Progenitor cell of endocrine pancreas (in vitro differentiated cells): ENCODE measurements at regions not wholly inside any gene's neighbourhood (a gene's known extent, or its start where the extent isn't known, plus 50 kb on each side); places are given as distances from the start of the nearest gene placed in this dataset.

Experiments
- DNase-seq: peaks from one replicate; pipeline ENCODE4 v3.0.0; 2021; ENCODE audit warnings: low spot score; ENCODE audit not compliant: unreplicated experiment
- H3K27ac Mint-ChIP-seq: 2 replicates; pipeline ENCODE4 v1.8.0; 2021; ENCODE audit warnings: mild to moderate bottlenecking, moderate library complexity, mixed read lengths
- H3K27me3 Mint-ChIP-seq: 2 replicates; pipeline ENCODE4 v1.8.0; 2021; ENCODE audit warnings: mixed read lengths
- H3K36me3 Mint-ChIP-seq: 2 replicates; pipeline ENCODE4 v1.8.0; 2022; ENCODE audit warnings: mixed read lengths; ENCODE audit not compliant: insufficient read depth
- H3K4me1 Mint-ChIP-seq: 2 replicates; pipeline ENCODE4 v1.8.0; 2021; ENCODE audit warnings: low read depth, mixed read lengths
- H3K4me3 Mint-ChIP-seq: 2 replicates; pipeline ENCODE4 v1.8.0; 2021; ENCODE audit warnings: low read depth, mild to moderate bottlenecking, moderate library complexity, mixed read lengths
- H3K9me3 Mint-ChIP-seq: 2 replicates; pipeline ENCODE4 v1.8.0; 2021; ENCODE audit warnings: low read depth, mixed read lengths
- TF ChIP-seq, protein P1 (sequence below): fragments of 200-600 bp; sonication (generic); IDR thresholded peaks from one replicate; pipeline ENCODE4 v1.5.0; 2021; ENCODE audit warnings: antibody characterized with exemption, mild to moderate bottlenecking; ENCODE audit not compliant: unreplicated experiment

GRCh38 chr17:65340401-65340800 lies 203.2 kb downstream of the RGS9 start:
- Mint-ChIP-seq H3K4me1 (no peaks in the 10 kb centered on the region), H3K9me3 (peaks cover 20% of the 10 kb centered on the region), H3K27me3 (no peaks in the 10 kb centered on the region), H3K36me3 (peaks cover 2% of the 10 kb centered on the region), H3K27ac (no peak overlapping the region), H3K4me3 (no peak overlapping the region)
- TF ChIP-seq, protein P1, sequence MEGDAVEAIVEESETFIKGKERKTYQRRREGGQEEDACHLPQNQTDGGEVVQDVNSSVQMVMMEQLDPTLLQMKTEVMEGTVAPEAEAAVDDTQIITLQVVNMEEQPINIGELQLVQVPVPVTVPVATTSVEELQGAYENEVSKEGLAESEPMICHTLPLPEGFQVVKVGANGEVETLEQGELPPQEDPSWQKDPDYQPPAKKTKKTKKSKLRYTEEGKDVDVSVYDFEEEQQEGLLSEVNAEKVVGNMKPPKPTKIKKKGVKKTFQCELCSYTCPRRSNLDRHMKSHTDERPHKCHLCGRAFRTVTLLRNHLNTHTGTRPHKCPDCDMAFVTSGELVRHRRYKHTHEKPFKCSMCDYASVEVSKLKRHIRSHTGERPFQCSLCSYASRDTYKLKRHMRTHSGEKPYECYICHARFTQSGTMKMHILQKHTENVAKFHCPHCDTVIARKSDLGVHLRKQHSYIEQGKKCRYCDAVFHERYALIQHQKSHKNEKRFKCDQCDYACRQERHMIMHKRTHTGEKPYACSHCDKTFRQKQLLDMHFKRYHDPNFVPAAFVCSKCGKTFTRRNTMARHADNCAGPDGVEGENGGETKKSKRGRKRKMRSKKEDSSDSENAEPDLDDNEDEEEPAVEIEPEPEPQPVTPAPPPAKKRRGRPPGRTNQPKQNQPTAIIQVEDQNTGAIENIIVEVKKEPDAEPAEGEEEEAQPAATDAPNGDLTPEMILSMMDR: no peak
- no peak for DNase-seq

- Mint-ChIP-seq H3K4me3 (no peak overlapping the region), H3K4me1 (no peaks in the 10 kb centered on the region), H3K9me3 (peaks cover 11% of the 10 kb centered on the region), H3K27ac (no peak overlapping the region), H3K27me3 (no peaks in the 10 kb centered on the region), H3K36me3 (peaks cover 2% of the 10 kb centered on the region)
- no peak for DNase-seq
- TF ChIP-seq, protein P1: no peak
Observed at GRCh38 chr17:65334406-65334805, 197.2 kb downstream of the RGS9 start.

DNA sequence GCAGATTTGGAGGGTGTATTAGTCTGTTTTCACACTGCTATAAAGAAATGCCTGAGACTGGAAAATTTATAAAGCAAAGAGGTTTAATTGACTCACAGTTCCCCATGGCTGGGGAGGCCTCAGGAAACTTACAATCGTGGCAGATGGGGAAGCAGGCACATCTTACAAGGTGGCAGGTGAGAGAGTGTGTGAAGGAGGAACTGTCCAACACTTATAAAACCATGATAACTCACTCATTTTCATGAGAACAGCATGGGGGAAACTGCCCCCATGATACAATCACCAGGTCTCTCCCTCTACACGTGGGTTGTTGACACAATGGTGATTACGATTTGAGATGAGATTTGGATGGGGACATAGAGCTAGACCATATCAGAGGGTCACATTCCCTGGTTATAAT lies 195.6 kb downstream of the RGS9 start:
- Mint-ChIP-seq H3K9me3 (peaks cover 4% of the 10 kb centered on the region), H3K4me3 (no peak overlapping the region), H3K4me1 (no peaks in the 10 kb centered on the region), H3K27me3 (no peaks in the 10 kb centered on the region), H3K36me3 (no peaks in the 10 kb centered on the region), H3K27ac (no peak overlapping the region)
- DNase-seq: no peak
- TF ChIP-seq, protein P1: no peak

GRCh38 chr17:65332375-65332774 lies 195.2 kb downstream of the RGS9 start:
- TF ChIP-seq, protein P1: no peak
- Mint-ChIP-seq H3K4me1 (no peaks in the 10 kb centered on the region), H3K4me3 (no peak overlapping the region), H3K36me3 (no peaks in the 10 kb centered on the region), H3K27ac (no peak overlapping the region), H3K9me3 (peaks cover under 1% of the 10 kb centered on the region), H3K27me3 (no peaks in the 10 kb centered on the region)
- DNase-seq: no peak

GRCh38 chr17:65328567-65328966 lies 191.4 kb downstream of the RGS9 start:
- H3K36me3 Mint-ChIP-seq: no peaks in the 10 kb centered on the region
- H3K4me3 Mint-ChIP-seq: no peak overlapping the region

More at GRCh38 chr17:65328567-65328966, 191.4 kb downstream of the RGS9 start:
- H3K9me3 Mint-ChIP-seq: peaks cover 3% of the 10 kb centered on the region
- no peak for DNase-seq
- no peak overlapping the region for H3K27ac Mint-ChIP-seq
- no peaks in the 10 kb centered on the region for H3K27me3 Mint-ChIP-seq
- no peaks in the 10 kb centered on the region for H3K4me1 Mint-ChIP-seq
- TF ChIP-seq, protein P1: no peak
